HG02623 (cell line): ENCODE measurements at regions not wholly inside any gene's neighbourhood (a gene's known extent, or its start where the extent isn't known, plus 50 kb on each side); places are given as distances from the start of the nearest gene placed in this dataset.
"Not testable (repeated sequence)": the region's sequence is repeated elsewhere in the genome, so short reads cannot be mapped to it uniquely, and the experiment has no call there.

Source experiments
- ATAC-seq: cut with Tn5 transposase; IDR thresholded peaks from one replicate; pipeline ENCODE4 v1.9.1; 2021; ENCODE audit warnings: moderate library complexity; ENCODE audit not compliant: unreplicated experiment

DNA sequence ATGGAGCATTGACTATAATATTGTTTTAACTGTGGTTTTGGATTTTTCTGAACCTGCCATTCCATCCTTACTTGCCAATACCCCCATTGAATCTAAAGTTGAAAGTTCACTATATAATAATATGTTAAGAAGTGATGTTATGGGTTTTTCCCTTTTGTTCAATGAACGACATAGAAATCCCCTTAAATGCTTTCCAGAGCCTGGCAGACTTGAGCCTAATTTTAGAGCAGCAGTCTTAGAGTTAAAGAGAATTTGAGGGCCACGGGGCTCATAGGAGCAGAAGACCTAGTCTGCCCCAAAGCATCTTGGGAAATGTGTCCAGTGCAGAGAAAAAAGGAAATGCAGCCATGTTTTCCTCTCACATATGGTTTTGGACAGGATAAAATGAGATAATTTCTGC, 146.1 kb upstream of the SLC44A1 start:
- no peak for ATAC-seq

DNA sequence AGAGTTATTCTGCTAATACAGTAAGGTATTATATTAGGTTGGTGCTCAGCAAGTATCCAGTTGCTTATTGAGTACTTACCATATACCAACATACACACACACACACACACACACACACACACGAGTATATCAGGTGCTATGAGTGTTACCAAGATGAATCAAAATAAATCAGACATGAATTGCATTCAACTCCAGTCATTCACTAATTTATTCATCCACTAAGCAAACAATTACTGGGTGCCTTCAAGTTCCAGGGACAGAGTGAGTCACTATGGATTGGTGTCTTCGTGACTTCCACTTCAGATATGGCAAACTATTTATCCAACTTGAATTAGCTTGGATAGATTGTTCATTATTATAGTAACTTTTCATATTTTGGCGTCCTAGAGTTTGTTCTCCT, 140.7 kb upstream of the SLC44A1 start:
- ATAC-seq = no peak

DNA sequence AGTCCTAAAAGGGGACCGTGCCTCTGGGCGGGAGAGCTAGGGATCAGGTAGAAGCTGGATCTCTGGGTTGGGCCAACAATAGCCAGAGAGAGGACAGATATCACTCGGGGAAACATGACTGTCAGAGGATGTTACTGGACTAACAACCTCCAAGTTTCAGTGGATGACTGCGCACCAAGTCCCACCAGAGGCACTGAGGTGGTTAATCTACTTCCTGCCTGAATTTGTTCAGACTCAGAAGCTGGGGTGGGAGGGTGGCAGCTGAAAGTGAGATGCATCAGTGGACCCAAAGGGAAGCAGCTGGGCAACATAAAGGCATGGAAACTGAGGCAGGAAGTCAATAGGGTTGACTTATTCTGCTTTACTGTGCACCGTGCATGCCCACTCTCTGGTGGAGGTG, 130.1 kb upstream of the SLC44A1 start:
- ATAC-seq = peak; percentile 37

DNA sequence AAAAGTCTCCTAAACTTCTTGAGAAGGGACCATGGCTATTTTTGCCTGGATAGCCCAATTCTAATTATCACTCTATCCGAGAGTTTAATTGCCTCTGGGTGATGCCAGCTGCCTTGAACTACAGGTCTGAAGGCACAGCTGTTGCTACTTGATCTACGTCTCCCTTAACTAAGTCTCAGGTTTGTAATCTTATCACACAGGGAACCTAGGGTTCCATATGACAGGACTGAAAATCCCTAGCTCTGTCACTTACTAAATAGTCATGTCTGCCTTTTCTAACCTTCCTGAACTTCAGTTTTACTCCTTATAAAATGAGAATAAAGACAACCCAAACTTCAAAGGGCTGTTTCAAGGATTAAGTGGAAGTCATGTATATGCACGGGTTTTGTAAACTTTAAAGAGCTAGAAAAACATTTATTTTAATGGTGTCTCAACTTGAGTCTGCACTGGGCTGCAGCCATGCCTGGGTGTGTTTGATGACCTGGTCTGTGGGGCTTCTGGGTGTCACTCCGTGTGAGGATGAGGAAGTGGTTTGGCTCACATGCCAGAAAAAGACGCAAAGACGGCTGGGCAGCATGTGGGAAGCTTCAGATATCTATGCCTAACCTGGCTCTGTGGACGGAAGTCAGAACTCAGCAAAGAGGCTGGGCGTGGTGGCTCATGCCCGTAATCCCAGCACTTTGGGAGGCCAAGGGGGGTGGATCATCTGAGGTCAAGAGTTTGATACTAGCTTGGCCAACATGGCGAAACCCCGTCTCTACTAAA, 129.3 kb upstream of the SLC44A1 start:
- ATAC-seq = peak; percentile 79

DNA sequence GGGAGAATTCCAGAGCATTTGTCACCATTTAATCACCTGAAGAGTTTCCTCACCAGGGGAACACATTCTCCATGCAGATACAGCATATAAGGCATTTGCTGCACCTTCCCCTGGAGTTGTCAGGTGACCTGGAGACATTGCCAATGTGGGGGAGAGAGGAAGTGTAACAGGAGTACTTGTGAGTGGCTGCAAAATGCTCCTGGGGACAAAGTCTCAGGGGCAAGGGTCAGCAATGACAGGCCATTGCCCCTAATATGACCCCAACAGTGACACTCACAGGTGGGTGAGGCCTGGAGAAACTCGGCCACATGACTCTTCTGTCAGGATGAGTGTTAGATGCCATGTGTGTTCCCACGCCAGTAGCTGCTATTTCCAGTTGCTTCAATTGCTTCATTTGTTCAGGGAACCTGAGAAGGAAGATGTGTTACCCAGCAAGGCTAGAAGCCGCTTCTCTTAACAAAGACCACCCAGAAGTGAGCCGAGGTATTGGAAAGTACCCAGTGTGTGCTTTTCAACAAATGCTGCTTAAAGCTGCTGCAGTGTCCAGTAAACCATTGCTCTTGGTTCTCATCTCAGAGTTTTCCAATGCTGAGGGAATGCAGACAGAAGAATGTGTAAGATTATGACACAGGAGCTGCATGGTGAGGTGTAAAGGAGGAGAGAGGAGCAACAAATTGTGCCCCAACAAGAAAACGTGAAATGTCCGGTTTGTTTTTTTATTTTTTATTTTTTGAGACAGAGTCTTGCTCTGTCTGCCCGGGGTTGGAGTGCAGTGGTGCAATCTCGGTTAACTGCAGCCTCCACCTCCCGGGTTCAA, 128.2 kb upstream of the SLC44A1 start:
- no peak for ATAC-seq

DNA sequence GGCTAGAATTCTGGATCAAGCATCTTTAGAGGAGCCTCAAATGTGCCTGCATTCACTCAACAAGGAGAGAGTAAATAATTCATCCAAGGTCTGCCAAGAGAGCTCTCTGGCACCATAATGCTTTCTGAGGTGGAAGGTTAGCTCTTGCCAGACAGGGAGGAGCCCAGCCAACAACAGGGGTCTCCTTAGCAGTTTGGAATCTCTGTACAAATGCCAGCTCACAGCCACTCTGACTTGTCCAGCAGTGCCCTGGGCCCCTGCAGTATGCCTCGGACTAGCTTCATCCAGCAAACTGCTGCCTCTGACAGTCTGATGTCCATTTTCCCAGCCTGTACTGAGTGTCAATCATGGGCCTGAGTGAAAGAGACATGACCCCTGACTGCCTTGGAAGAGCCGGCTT, 127.2 kb upstream of the SLC44A1 start:
- no peak for ATAC-seq

DNA sequence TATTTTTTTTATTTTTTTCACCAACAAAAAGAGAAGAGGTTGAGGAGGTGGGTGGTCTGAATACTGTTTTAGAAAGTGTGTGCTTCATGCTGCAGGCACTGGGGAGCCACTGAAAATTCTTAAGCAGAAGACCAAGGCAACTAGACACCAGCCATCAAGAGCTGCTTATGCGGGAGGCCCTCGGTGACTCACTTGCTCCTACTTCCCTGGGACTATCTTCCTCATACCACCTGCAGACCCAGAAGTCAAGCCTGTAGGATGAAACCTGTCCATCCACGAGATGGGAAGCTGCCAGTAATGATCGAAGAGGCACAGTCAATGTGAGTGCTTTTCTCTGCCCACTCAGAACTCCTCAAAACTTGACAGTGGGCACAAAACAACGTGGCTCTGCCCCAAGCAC, 125.8 kb upstream of the SLC44A1 start:
- ATAC-seq = no peak

DNA sequence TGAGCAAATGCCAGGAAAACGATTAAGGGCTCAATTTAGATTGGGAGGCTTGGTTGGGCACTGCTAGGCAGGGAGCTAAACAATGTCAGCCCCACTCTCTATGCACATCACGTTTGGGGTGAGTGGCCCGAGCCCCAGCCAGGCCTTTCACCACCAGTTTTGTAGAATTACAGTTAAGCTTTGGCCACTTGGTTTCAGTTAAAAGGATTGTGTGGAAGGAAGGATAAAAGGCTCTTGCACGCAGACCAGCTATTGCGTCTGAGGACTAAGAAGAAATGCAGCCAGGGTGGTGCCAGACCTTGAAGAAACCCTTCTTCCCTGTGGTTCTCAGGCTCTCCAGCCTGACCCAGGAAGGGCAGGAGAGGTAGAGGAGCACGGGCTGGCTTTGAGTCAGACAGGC, 125.3 kb upstream of the SLC44A1 start:
- no peak for ATAC-seq

DNA sequence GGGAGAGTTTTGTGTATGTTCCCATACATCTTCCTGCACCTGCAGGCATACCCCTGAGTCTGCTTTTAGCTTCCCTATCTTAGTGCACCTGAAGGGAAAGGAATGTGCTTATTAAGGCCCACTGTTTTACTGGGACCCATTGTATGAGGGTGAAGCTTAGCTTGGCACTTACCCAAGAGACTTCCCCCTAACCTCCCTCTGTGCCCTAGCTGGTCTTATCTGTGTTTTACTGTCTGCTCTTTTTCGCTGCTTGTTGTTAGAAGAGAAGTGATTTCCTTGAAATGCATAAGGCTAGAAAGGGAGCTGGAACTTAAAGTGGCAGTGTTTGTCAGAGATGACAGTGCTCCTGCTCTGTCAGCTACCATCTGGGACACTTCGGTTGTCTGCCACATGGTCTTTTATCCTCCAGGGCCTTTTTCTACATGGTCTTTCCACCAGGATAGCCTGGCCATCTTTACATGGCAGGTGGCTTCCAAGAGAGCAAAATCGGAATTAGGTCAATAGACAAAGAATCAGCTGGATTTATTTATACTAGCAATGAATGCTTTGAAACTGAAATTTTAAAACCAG, 122.5 kb upstream of the SLC44A1 start:
- ATAC-seq = no peak

DNA sequence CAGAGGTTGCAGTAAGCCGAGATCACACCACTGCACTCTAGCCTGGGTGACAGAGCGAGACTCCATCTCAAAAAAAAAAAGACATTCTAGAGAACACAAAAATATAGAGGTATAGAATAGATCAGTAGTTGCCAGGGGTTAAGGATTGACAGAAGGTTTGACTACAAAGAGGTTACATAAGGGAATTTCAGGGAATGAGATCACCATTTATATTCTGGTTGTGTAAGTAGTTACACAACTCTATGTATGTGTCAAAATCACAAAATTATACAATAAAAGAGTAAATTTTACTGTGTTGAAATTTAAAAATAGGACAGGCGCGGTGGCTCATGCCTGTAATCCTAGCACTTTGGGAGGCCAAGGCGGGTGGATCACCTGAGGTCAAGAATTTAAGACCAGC, 119.9 kb upstream of the SLC44A1 start:
- not testable (repeated sequence) for ATAC-seq

DNA sequence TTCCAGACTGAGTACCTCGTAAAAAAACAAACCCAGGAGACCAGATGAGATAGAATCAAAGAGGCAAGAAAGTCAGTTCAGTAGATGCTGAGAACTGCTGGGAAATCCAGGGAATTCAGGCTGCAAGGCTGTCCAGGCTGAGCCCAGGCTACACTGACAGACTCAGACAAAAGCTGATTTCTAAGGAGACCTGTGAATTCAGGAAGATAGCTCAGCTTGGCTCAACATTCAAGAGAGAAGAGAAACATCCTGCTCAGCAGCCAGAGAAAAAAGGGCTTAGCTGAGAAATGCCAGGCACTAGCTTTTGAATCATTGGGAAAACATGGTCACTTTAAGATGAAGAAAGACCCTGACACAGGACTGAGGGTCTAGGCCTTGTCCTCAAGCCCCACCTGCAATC, 118.2 kb upstream of the SLC44A1 start:
- ATAC-seq = no peak

DNA sequence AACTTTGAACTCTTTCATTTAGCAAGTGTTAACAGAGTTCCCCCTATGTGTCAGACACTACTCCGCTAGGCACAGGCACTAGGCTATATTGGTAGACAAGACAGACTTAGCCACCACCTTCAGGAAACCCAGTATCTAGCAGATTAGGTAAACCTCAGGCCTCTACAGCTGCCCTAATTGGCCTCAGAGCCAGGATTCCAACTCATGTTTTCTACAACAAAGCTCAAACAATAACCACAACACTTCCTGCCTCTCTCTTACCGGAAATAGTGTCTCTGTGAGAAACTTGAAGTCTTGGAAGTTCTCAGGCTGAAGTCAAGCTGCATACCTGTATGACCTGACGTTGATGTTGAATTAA, 116.6 kb upstream of the SLC44A1 start:
- peak; percentile 91 for ATAC-seq

DNA sequence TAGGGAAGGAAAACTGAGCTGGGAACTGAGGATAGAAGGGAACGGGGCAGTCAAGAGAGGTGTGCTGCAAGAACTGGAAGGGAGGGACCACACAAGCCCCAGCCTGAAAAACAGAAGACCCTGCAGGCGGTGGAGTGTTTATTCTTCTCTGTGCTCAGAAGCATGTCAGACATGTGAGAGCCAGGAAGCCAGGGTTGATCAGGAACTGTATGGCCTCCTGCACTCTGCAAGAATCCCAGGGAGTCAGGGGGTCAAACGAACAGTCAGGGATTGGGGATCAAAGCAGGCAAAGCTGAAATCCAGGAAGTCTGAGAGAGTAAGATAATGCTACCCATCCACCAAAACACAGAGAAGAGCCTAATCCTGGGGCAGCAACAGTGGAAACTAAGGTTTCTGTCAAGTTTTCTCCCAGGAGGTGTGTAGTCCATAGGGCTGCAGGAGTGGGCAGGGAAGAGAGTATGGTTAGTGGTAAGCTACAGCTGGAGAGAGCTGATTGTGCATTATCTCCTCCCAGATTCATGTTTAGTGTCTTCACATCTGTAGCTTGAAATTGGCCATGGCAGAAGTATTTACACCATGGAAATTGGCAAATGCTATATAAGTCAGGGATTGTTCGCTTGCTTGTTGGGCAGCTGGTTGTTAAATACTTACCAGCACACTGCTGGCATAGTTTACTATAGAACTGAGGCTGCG, 115.4 kb upstream of the SLC44A1 start:
- ATAC-seq = no peak

DNA sequence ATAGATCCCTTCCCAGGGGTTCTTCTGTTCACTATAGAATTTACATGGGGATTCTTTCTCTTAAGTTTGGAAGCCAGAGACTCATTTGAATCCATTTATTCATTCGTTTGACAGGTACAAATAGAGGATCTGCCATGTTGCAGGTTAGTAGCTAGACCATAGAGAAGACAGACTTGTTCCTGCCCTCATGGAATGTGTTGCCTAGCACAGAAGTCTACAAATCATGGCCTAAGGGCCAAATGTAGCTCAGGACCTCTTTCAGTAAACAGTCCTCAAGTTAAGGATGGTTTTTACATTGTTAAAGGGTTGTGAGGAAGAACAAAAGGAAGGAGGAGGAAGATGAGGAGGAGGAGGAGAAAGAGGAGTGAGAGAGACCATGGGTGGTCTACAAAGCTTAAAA, 114.7 kb upstream of the SLC44A1 start:
- ATAC-seq = no peak

DNA sequence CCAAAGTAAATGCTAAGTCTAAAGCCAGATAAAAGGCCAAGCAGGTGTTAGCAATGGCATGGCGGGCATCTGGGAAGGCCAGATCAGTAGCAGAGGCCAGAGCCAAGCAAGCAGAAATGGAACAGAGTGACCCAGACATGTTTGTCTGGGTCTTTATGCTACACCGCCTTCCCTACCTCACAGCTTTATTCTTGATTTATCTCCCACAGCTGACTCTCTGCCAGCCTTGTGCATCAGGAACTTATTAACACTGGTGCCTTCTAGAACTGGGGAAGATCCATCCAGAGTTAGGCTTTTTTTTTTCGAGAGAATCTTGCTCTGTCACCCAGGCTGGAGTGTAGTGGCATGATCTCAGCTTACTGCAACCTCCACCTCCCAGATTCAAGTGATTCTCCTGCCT, 112.5 kb upstream of the SLC44A1 start:
- no peak for ATAC-seq

DNA sequence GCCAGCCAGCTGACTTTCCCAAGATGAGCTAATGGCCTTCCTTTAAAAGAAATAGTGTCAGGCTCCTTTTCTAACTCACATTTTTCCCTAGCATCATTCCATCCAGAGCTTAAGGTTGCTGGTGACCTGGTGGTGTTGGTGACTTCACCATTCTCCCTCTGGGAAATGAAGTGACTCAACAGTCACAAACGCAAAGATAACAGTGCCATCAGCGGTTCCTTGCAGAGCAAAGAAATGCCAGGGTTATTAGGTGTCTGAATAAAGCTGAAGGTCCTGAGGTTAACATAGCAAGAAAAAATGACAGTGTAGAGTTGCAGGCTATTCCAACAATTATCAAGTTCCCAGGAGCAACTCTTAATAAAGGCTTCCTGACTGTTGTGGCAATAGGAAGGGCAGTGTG, 111.8 kb upstream of the SLC44A1 start:
- ATAC-seq = no peak

DNA sequence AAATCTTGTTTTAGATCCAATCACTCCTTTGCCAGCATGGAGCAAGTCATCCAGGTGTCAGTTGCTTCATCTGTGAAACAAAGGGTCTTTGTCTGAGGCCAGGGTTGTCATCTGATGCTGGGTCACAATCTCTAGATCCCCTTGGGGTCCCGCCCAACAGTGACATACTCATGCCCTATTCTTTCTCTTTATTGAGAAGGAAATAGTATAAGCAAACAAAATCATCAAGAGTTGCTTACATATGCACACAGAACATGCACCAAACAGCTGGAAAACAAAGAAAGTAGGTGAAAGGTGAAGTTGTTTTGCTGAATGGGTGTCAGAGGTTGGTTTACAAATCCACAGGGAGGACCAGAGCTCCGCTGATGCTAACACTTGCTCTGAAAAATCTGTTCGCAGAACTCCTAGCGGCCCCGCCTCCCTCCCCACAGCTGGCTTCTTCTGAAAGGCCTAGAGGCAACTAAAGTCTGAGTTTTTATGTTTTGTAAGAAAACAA, 106.1 kb upstream of the SLC44A1 start:
- ATAC-seq = no peak

DNA sequence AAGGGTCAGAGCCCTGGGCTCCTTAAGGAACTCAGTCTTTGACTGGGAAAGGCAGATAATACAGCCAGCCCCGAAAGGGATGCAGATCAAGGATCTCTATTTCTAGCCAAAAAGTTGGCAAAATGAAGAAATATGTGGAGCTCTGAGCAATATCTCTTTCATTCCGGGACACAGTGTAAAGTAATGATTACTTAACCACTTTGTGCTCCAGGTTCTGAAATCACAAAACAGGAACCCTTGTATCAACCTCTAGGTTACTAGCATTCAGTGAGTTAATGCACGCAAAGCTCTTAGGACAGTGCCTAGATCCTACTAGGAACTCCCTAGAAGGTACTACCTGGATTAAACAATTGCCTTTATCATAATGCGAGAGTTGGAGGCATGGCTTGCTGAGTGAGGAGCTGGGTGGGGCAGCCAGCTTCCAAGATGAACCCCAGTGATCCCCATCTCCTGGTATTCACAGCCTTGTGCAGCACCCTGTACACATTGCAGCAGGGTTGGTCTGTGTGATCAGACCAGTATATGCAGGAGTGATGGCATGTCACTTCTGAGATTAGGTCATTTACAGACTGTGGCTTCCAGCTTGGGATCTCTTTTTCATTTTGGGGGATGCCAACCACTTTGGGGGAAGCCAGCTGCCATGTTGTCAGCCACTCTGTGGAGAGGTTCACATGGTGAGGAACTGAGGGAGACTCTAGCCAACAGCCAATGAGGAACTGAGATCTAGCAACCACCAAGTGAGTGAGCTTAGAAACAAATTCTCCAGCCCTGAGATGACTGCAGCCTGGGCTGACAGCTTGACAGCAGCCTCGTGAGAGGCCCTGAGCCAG, 103.1 kb upstream of the SLC44A1 start:
- peak; percentile 89 for ATAC-seq

DNA sequence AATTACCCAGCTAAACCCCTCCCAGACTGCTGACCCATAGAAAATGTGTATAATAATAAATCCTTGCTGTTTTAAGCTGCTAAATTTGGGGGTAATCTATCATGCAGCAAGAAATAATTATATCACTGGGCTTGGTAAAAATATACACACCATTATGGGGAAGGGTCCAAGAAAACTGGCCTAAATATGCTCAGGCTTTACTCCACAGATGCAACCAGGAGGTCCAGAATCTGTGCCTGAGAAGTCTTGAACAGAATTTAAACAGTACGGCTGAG, 102.5 kb upstream of the SLC44A1 start:
- no peak for ATAC-seq

DNA sequence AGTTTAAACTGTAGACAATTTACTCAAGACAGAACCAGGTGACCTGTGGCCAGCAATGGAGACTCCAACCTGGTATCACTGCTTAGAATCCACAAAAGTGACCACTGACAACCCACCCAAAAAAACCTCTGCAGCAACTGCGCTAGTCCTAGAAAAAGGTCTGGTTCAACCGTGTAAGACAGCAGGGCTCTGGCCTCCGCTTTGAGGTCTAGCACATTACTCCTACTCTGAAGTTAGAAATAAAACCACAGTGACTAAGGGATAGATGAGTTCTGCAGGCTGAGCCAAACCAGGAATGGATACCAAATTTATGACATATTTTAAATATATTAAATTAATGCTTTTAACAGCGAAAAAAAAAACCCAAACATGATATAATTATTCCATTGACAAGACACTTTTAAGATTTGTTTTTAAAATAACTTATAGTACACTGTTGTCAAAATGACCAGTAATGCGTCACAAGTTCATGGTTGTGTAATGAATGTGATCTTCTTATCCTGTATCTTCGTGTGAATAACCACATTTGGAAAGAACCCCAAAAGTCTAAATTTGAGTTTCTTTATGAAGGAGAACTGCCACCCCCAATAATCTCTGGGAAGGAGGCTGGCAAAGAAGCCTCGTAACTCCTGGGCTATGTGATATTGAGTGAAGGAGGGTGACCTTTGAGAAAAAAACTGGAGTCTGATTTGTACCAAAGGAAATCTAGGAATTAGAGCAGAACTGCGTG, 101.9 kb upstream of the SLC44A1 start:
- ATAC-seq = no peak
